ENCODE measurements at regions not wholly inside any gene's neighbourhood (a gene's known extent, or its start where the extent isn't known, plus 50 kb on each side); places are given as distances from the start of the nearest gene placed in this dataset.

GRCh38 chr1:201639391-201639790, 100.5 kb downstream of the NAV1 start:
- TF ChIP-seq CTCF (IDR thresholded peaks at IDR 0.05) = no peak
- TF ChIP-seq POLR2A (IDR thresholded peaks at IDR 0.05) = no peak

Data from thyroid gland (tissue), 4 donors.